Umbilical cord (tissue), 1 donor: ENCODE measurements at regions not wholly inside any gene's neighbourhood (a gene's known extent, or its start where the extent isn't known, plus 50 kb on each side); places are given as distances from the start of the nearest gene placed in this dataset.

Source experiments
- DNase-seq: peaks from one replicate; pipeline ENCODE4 v3.0.0-alpha.2; 2015; ENCODE audit warnings: low spot score

- DNase-seq = no peak
These were observed 777.5 kb upstream of the TYRP1 start for GRCh38 chr9:11915699-11916098.

- DNase-seq = no peak
These were observed 764.3 kb upstream of the TYRP1 start for GRCh38 chr9:11928871-11929321.

- no peak for DNase-seq
These were observed 762.1 kb upstream of the TYRP1 start for GRCh38 chr9:11931109-11931508.

GRCh38 chr9:11931751-11932150 lies 761.4 kb upstream of the TYRP1 start:
- DNase-seq = no peak

- peak; percentile 5 for DNase-seq
These were observed 759.3 kb upstream of the TYRP1 start for GRCh38 chr9:11933926-11934325.

GRCh38 chr9:11946531-11946930 lies 746.7 kb upstream of the TYRP1 start:
- peak; percentile 71 for DNase-seq

- no peak for DNase-seq
These were observed 730.9 kb upstream of the TYRP1 start for GRCh38 chr9:11962327-11962726.

- no peak for DNase-seq
These were observed 726.4 kb upstream of the TYRP1 start for GRCh38 chr9:11966786-11967185.

- no peak for DNase-seq
These were observed 724.6 kb upstream of the TYRP1 start for GRCh38 chr9:11968631-11969030.

- DNase-seq = no peak
These were observed 720.2 kb upstream of the TYRP1 start for GRCh38 chr9:11973011-11973410.

- DNase-seq = no peak
These were observed 719.7 kb upstream of the TYRP1 start for GRCh38 chr9:11973511-11973910.

- DNase-seq = no peak
These were observed 700.3 kb upstream of the TYRP1 start for GRCh38 chr9:11992866-11993265.

GRCh38 chr9:12014488-12014887 lies 678.7 kb upstream of the TYRP1 start:
- no peak for DNase-seq

GRCh38 chr9:12054235-12054634 lies 639.0 kb upstream of the TYRP1 start:
- no peak for DNase-seq

GRCh38 chr9:12056874-12057273 lies 636.3 kb upstream of the TYRP1 start:
- DNase-seq = no peak

GRCh38 chr9:12060067-12060466 lies 633.1 kb upstream of the TYRP1 start:
- DNase-seq = no peak

GRCh38 chr9:12060811-12061210 lies 632.4 kb upstream of the TYRP1 start:
- peak; percentile 3 for DNase-seq

GRCh38 chr9:12065050-12065449 lies 628.1 kb upstream of the TYRP1 start:
- no peak for DNase-seq

GRCh38 chr9:12065686-12066085 lies 627.5 kb upstream of the TYRP1 start:
- DNase-seq = no peak

GRCh38 chr9:12066455-12067035 lies 626.6 kb upstream of the TYRP1 start:
- DNase-seq = no peak

- DNase-seq = no peak
These were observed 623.8 kb upstream of the TYRP1 start for GRCh38 chr9:12069366-12069765.

- DNase-seq = no peak
These were observed 607.8 kb upstream of the TYRP1 start for GRCh38 chr9:12085399-12085798.

GRCh38 chr9:12091865-12092527 lies 601.2 kb upstream of the TYRP1 start:
- DNase-seq = peak; percentile 3

- DNase-seq = peak; percentile 67
These were observed 599.1 kb upstream of the TYRP1 start for GRCh38 chr9:12094046-12094445.
